H1 (cell line): ENCODE measurements at regions not wholly inside any gene's neighbourhood (a gene's known extent, or its start where the extent isn't known, plus 50 kb on each side); places are given as distances from the start of the nearest gene placed in this dataset.

Source experiments
- CTCF ChIA-PET: fragments of 300-600 bp; sonication (Branson Sonifier 250); formaldehyde crosslinking; loops from one replicate; lab custom pipeline; 2021; ENCODE audit not compliant: partially characterized antibody; lab: Charles Lee
- POLR2A ChIA-PET: fragments of 300-600 bp; sonication (Branson Sonifier 250); formaldehyde crosslinking; loops from one replicate; lab custom pipeline; 2021; ENCODE audit warnings: inconsistent platforms; ENCODE audit not compliant: partially characterized antibody; lab: Charles Lee
- DNase-seq, 2 experiments: peaks; one replicate each; pipeline versions ENCODE4 v3.0.0 to v3.0.0-alpha.2; 2010 to 2022; ENCODE audit warnings: low spot score in 2 of 2, low read depth in 1 of 2, mixed read lengths in 1 of 2
- FAIRE-seq: peaks from 2 replicates; lab custom pipeline; 2011; peaks lifted over from hg19 to GRCh38; lab: Jason Lieb, UNC
- H2AFZ ChIP-seq: 2 replicates; pipeline ENCODE4 v1.8.1; 2012; ENCODE audit warnings: low read length, inconsistent platforms
- H2AK5ac ChIP-seq: 2 replicates; pipeline ENCODE4 v1.6.1; 2013; ENCODE audit warnings: low read depth, low read length
- H2BK120ac ChIP-seq: replicated peaks from 2 replicates; pipeline ENCODE3; 2013; ENCODE audit warnings: low read depth, low read length, inconsistent platforms
- H2BK12ac ChIP-seq: 2 replicates; pipeline ENCODE4 v1.6.1; 2013; ENCODE audit warnings: low read depth, low read length
- H2BK15ac ChIP-seq: 2 replicates; pipeline ENCODE4 v1.6.1; 2013; ENCODE audit warnings: low read length
- H2BK20ac ChIP-seq: 2 replicates; pipeline ENCODE4 v1.6.1; 2013; ENCODE audit warnings: low read length
- H2BK5ac ChIP-seq: 2 replicates; pipeline ENCODE4 v1.6.1; 2013; ENCODE audit warnings: low read depth, low read length
- H3K14ac ChIP-seq: 2 replicates; pipeline ENCODE4 v1.6.1; 2013; ENCODE audit warnings: inconsistent platforms; ENCODE audit not compliant: insufficient read length
- H3K18ac ChIP-seq: 2 replicates; pipeline ENCODE4 v1.6.1; 2013; ENCODE audit warnings: low read length; ENCODE audit errors: extremely low read depth
- H3K23ac ChIP-seq: 2 replicates; pipeline ENCODE4 v1.6.1; 2013; ENCODE audit warnings: inconsistent platforms; ENCODE audit not compliant: insufficient read length
- H3K23me2 ChIP-seq: 2 replicates; pipeline ENCODE4 v1.6.1; 2013; ENCODE audit warnings: low read depth, low read length
- H3K27ac ChIP-seq: 2 replicates; pipeline ENCODE4 v1.6.1; 2011; ENCODE audit warnings: low read depth, low read length, inconsistent platforms
- H3K27me3 ChIP-seq, 4 experiments: replicated peaks in 1 of 4; 1 replicate in 1 of 4; 2 replicates in 3 of 4; pipeline versions ENCODE4 v1.6.1 to v1.8.1; 2011 to 2013; ENCODE audit warnings: low read length in 3 of 4, mild to moderate bottlenecking in 3 of 4, inconsistent platforms in 2 of 4, mixed read lengths in 2 of 4, moderate library complexity in 1 of 4; ENCODE audit not compliant: control insufficient read depth in 3 of 4, insufficient read depth in 3 of 4; ENCODE audit errors: extremely low read depth in 1 of 4
- H3K36me3 ChIP-seq, 4 experiments: 2 replicates each; pipeline versions ENCODE4 v1.6.1 to v1.8.1; 2011 to 2013; ENCODE audit warnings: mild to moderate bottlenecking in 4 of 4, low read length in 3 of 4, moderate library complexity in 2 of 4, control low read depth in 1 of 4, inconsistent platforms in 1 of 4; ENCODE audit not compliant: insufficient read depth in 4 of 4, control insufficient read depth in 2 of 4
- H3K4ac ChIP-seq: replicated peaks from 2 replicates; pipeline ENCODE3; 2013; ENCODE audit warnings: low read length, low read depth, mixed read lengths, inconsistent platforms; ENCODE audit not compliant: insufficient read length
- H3K4me1 ChIP-seq, 4 experiments: replicated peaks in 1 of 4; 1 replicate in 1 of 4; 2 replicates in 3 of 4; pipeline versions ENCODE4 v1.6.1 to v1.8.1; 2011 to 2013; ENCODE audit warnings: low read length in 3 of 4, inconsistent platforms in 2 of 4, mixed read lengths in 1 of 4; ENCODE audit not compliant: insufficient read depth in 4 of 4, control insufficient read depth in 3 of 4
- H3K4me2 ChIP-seq, 2 experiments: 2 replicates each; pipeline versions ENCODE4 v1.6.1 to v1.8.1; 2011 to 2013; ENCODE audit warnings: low read depth in 2 of 2, low read length in 2 of 2, control low read depth in 1 of 2, inconsistent platforms in 1 of 2, mild to moderate bottlenecking in 1 of 2; ENCODE audit not compliant: insufficient read depth in 1 of 2
- H3K4me3 ChIP-seq, 4 experiments: fragments of 200-600, 300-600 bp in 1 of 4; sonication (generic), shearing (Covaris generic), sonication (Bioruptor Twin) in 1 of 4; 2 replicates each; pipeline versions ENCODE4 v1.5.1 to v1.8.1; 2011 to 2016; ENCODE audit warnings: low read length in 4 of 4, low read depth in 3 of 4, control low read depth in 2 of 4, inconsistent platforms in 2 of 4, mild to moderate bottlenecking in 2 of 4, mixed read lengths in 1 of 4, moderate library complexity in 1 of 4; ENCODE audit not compliant: insufficient read depth in 2 of 4; ENCODE audit errors: extremely low read depth in 1 of 4
- H3K56ac ChIP-seq: replicated peaks from 2 replicates; pipeline ENCODE3; 2013; ENCODE audit warnings: low read depth, mild to moderate bottlenecking, mixed read lengths, low read length, inconsistent platforms; ENCODE audit not compliant: insufficient read length
- H3K79me1 ChIP-seq: 2 replicates; pipeline ENCODE4 v1.6.1; 2013; ENCODE audit warnings: low read depth, low read length, control low read depth
- H3K79me2 ChIP-seq, 2 experiments: 2 replicates each; pipeline versions ENCODE4 v1.6.1 to v1.8.1; 2012 to 2013; ENCODE audit warnings: low read length in 2 of 2, mild to moderate bottlenecking in 2 of 2, inconsistent platforms in 1 of 2; ENCODE audit not compliant: insufficient read depth in 2 of 2, control insufficient read depth in 1 of 2
- H3K9ac ChIP-seq, 4 experiments: replicated peaks in 1 of 4; 1 replicate in 1 of 4; 2 replicates in 3 of 4; pipeline versions ENCODE4 v1.6.1 to v1.8.1; 2011 to 2013; ENCODE audit warnings: low read depth in 3 of 4, low read length in 3 of 4, control low read depth in 2 of 4, mild to moderate bottlenecking in 2 of 4, moderate library complexity in 2 of 4, inconsistent platforms in 1 of 4; ENCODE audit errors: extremely low read depth in 1 of 4
- H3K9me3 ChIP-seq, 2 experiments: 2 replicates each; pipeline versions ENCODE4 v1.6.1 to v1.8.1; 2012 to 2013; ENCODE audit warnings: mild to moderate bottlenecking in 2 of 2, moderate library complexity in 2 of 2, control low read depth in 1 of 2, inconsistent platforms in 1 of 2, low read depth in 1 of 2, low read length in 1 of 2, mixed read lengths in 1 of 2; ENCODE audit not compliant: insufficient read depth in 2 of 2
- H4K20me1 ChIP-seq, 2 experiments: replicated peaks in 1 of 2; 2 replicates each; pipeline versions ENCODE3 to v1.8.1; 2011 to 2013; ENCODE audit warnings: inconsistent platforms in 2 of 2, low read length in 2 of 2, mild to moderate bottlenecking in 1 of 2; ENCODE audit not compliant: insufficient read depth in 2 of 2, control insufficient read depth in 1 of 2
- H4K5ac ChIP-seq: 2 replicates; pipeline ENCODE4 v1.6.1; 2013; ENCODE audit warnings: low read length, low read depth, mixed read lengths, inconsistent platforms; ENCODE audit not compliant: insufficient read length
- H4K8ac ChIP-seq: 2 replicates; pipeline ENCODE4 v1.8.0; 2013; ENCODE audit warnings: mild to moderate bottlenecking, moderate library complexity, low read length, inconsistent platforms; ENCODE audit not compliant: insufficient read depth; ENCODE audit errors: extremely low read depth
- H4K91ac ChIP-seq: replicated peaks from 2 replicates; pipeline ENCODE3; 2013; ENCODE audit warnings: low read length, mixed read lengths, inconsistent platforms; ENCODE audit not compliant: insufficient read length
- BCL11A ChIP-seq, 2 experiments: IDR thresholded peaks; one replicate each; pipeline ENCODE4 v1.6.1; 2011; ENCODE audit warnings: low read depth in 2 of 2, low read length in 2 of 2, mild to moderate bottlenecking in 2 of 2
- CBX8 ChIP-seq: fragments of 300-800, 300-1000 bp; sonication (generic); IDR thresholded peaks from 2 replicates; pipeline ENCODE4 v1.7.1; 2016; ENCODE audit warnings: low read depth, low read length, borderline replicate concordance
- FOSL1 ChIP-seq: IDR thresholded peaks from 2 replicates; pipeline ENCODE4 v1.6.1; 2011; ENCODE audit warnings: mild to moderate bottlenecking, low read depth, low read length, moderate library complexity; ENCODE audit not compliant: insufficient read depth
- KDM1A ChIP-seq: fragments of 200-600, 300-600 bp; sonication (generic); IDR thresholded peaks from 2 replicates; pipeline ENCODE4 v1.7.1; 2016; ENCODE audit warnings: mild to moderate bottlenecking, low read length, borderline replicate concordance
- POLR2A ChIP-seq, 2 experiments: IDR thresholded peaks; 1 replicate in 1 of 2; 2 replicates in 1 of 2; pipeline ENCODE4 v1.6.1; 2011; ENCODE audit warnings: low read depth in 2 of 2, low read length in 2 of 2, mild to moderate bottlenecking in 2 of 2; ENCODE audit errors: control extremely low read depth in 1 of 2
- SP2 ChIP-seq: IDR thresholded peaks from 2 replicates; pipeline ENCODE4 v1.6.1; 2012; ENCODE audit warnings: mild to moderate bottlenecking, low read length, inconsistent platforms
- TBP ChIP-seq: IDR thresholded peaks from 2 replicates; pipeline ENCODE4 v1.6.1; 2011; ENCODE audit warnings: low read depth, low read length, improper control_type of control experiment
- TEAD4 ChIP-seq: IDR thresholded peaks from 2 replicates; pipeline ENCODE4 v1.6.1; 2012; ENCODE audit warnings: low read depth, low read length, inconsistent platforms, mixed read lengths
- WGBS, 2 experiments: shearing (Covaris generic) in 1 of 2; methylation state at CpG; one replicate each; pipeline versions ENCODE4 v1.1.6 to v1.1.7; 2013 to 2015; ENCODE audit warnings: low lambda C conversion rate in 2 of 2, mixed read lengths in 2 of 2, inconsistent platforms in 1 of 2, low coverage in 1 of 2, missing lambda C conversion rate in 1 of 2; ENCODE audit not compliant: insufficient replicate concordance in 2 of 2, insufficient coverage in 1 of 2, insufficient read length in 1 of 2; ENCODE audit errors: extremely low coverage in 1 of 2, missing lambda C conversion rate in 1 of 2; 5-methylcytosine and 5-hydroxymethylcytosine counted together
- TF ChIP-seq, protein P1 (sequence below): IDR thresholded peaks from 2 replicates; pipeline ENCODE4 v1.6.1; 2011; ENCODE audit warnings: low read length, improper control_type of control experiment
- TF ChIP-seq, protein P2 (sequence below): IDR thresholded peaks from 2 replicates; pipeline ENCODE4 v1.6.1; 2012; ENCODE audit warnings: low read length, inconsistent platforms

DNA sequence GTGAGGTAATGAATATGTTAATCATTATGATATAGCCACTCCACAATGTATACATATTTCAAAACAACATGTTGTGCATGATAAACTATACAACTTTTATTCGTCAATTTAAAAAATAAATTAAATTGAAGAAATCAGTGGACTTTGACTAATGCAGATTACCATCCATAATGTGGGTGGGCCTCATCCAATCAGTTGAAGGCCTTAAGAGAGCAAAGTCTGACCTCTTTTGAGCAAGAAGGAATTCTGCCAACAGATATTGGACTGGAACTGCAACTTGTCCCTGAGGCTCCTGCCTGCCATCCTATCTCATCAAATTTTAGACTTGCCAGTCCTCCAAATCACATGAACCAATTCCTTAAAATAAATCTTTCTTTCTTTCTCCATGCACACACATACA lies 57.4 kb upstream of the SLC16A2 start:
- 0% methylated on average over 1 of the region's 1 CpG; no CpG with 5 or more reads in 1 of the 2 experiments for WGBS, 2 experiments
- TF ChIP-seq TEAD4 = no peak
- TF ChIP-seq, protein P1, sequence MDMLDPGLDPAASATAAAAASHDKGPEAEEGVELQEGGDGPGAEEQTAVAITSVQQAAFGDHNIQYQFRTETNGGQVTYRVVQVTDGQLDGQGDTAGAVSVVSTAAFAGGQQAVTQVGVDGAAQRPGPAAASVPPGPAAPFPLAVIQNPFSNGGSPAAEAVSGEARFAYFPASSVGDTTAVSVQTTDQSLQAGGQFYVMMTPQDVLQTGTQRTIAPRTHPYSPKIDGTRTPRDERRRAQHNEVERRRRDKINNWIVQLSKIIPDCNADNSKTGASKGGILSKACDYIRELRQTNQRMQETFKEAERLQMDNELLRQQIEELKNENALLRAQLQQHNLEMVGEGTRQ = no peak
- TF ChIP-seq KDM1A = no peak
- no peak for TF ChIP-seq CBX8
- TF ChIP-seq, protein P2, sequence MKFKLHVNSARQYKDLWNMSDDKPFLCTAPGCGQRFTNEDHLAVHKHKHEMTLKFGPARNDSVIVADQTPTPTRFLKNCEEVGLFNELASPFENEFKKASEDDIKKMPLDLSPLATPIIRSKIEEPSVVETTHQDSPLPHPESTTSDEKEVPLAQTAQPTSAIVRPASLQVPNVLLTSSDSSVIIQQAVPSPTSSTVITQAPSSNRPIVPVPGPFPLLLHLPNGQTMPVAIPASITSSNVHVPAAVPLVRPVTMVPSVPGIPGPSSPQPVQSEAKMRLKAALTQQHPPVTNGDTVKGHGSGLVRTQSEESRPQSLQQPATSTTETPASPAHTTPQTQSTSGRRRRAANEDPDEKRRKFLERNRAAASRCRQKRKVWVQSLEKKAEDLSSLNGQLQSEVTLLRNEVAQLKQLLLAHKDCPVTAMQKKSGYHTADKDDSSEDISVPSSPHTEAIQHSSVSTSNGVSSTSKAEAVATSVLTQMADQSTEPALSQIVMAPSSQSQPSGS = no peak
- no peak for TF ChIP-seq POLR2A (IDR thresholded peaks at IDR 0.05; ENCODE audit: control extremely low read depth in 1 of 2, low read depth in 2 of 2, low read length in 2 of 2)
- TF ChIP-seq SP2 = no peak
- no peak for TF ChIP-seq FOSL1
- TF ChIP-seq BCL11A (IDR thresholded peaks at IDR 0.05; ENCODE audit: low read depth in 2 of 2, low read length in 2 of 2) = no peak
- TF ChIP-seq TBP = no peak

More for the DNA sequence above, 57.4 kb upstream of the SLC16A2 start:
- Histone ChIP-seq H4K5ac (no peak overlapping the region), H2BK120ac (no peak overlapping the region), H3K14ac (no peak overlapping the region), H3K4ac (no peak overlapping the region), H2AK5ac (no peak overlapping the region), H3K36me3 (no peaks in the 10 kb centered on the region), H3K79me1 (no peaks in the 10 kb centered on the region), H3K27me3 (no peaks in the 10 kb centered on the region), H2BK12ac (no peak overlapping the region), H3K4me1 (no peaks in the 10 kb centered on the region), H4K91ac (no peak overlapping the region), H3K9ac (no peak overlapping the region), H3K27ac (no peak overlapping the region), H2AFZ (no peak overlapping the region), H2BK20ac (no peak overlapping the region), H3K4me3 (no peak overlapping the region), H4K20me1 (no peaks in the 10 kb centered on the region), H3K9me3 (no peaks in the 10 kb centered on the region), H2BK15ac (no peak overlapping the region), H3K18ac (no peak overlapping the region), H2BK5ac (no peak overlapping the region), H3K23ac (no peak overlapping the region), H3K56ac (no peak overlapping the region), H3K79me2 (no peaks in the 10 kb centered on the region), H4K8ac (no peak overlapping the region), H3K23me2 (no peaks in the 10 kb centered on the region), H3K4me2 (no peak overlapping the region)
- FAIRE-seq (peak; percentile 72), DNase-seq (no peak)
- ChIA-PET POLR2A (no interaction called here), CTCF (no interaction called here)
